IMR-90 (cell line): ENCODE measurements at regions not wholly inside any gene's neighbourhood (a gene's known extent, or its start where the extent isn't known, plus 50 kb on each side); places are given as distances from the start of the nearest gene placed in this dataset.

Source experiments
- ATAC-seq: fragments of 200-7000 bp; cut with Tn5 transposase; 2 replicates; pipeline ENCODE4 v1.9.1; 2020; ENCODE audit warnings: low read depth, mild to moderate bottlenecking, moderate library complexity
- BruUV-seq: library from RNA; stranded (reverse); fragments of 400-500 nt; replicated peaks from 2 replicates; lab custom pipeline; 2021; lab: Mats Ljungman, UMichigan
- CTCF ChIA-PET: fragments of 300-600 bp; formaldehyde crosslinking; extraction: SDS; loops from one replicate; lab custom pipeline; 2021; ENCODE audit warnings: antibody characterized with exemption; lab: Yijun Ruan, JAX
- POLR2A ChIA-PET: fragments of 300-600 bp; sonication (Branson Sonifier 250); formaldehyde crosslinking; loops from one replicate; lab custom pipeline; 2022; ENCODE audit warnings: antibody characterized with exemption; ENCODE audit not compliant: unreplicated experiment; lab: Charles Lee
- DNase-seq: peaks from one replicate; pipeline ENCODE4 v3.0.0; 2013
- H2AFZ ChIP-seq: replicated peaks from 2 replicates; pipeline ENCODE3; 2013; ENCODE audit warnings: low read length, mild to moderate bottlenecking; ENCODE audit not compliant: poor library complexity
- H2AK5ac ChIP-seq: 2 replicates; pipeline ENCODE4 v1.6.1; 2013; ENCODE audit warnings: low read depth, low read length, inconsistent platforms
- H2AK9ac ChIP-seq: replicated peaks from 2 replicates; pipeline ENCODE3; 2013; ENCODE audit warnings: mild to moderate bottlenecking, low read depth, low read length, moderate library complexity; ENCODE audit not compliant: poor library complexity
- H2BK120ac ChIP-seq: 2 replicates; pipeline ENCODE4 v1.6.1; 2013; ENCODE audit warnings: low read depth, low read length, inconsistent platforms
- H2BK15ac ChIP-seq: 3 replicates; pipeline ENCODE4 v1.6.1; 2013; ENCODE audit warnings: low read depth, low read length, inconsistent platforms
- H2BK20ac ChIP-seq: 2 replicates; pipeline ENCODE4 v1.6.1; 2013; ENCODE audit warnings: low read depth, mild to moderate bottlenecking, inconsistent platforms, low read length, moderate library complexity
- H2BK5ac ChIP-seq: 2 replicates; pipeline ENCODE4 v1.6.1; 2013; ENCODE audit warnings: mild to moderate bottlenecking, low read depth, low read length, inconsistent platforms; ENCODE audit not compliant: poor library complexity, severe bottlenecking
- H3K14ac ChIP-seq: replicated peaks from 2 replicates; pipeline ENCODE4 v1.6.1; 2013; ENCODE audit warnings: low read depth, low read length, inconsistent platforms
- H3K18ac ChIP-seq: 2 replicates; pipeline ENCODE4 v1.6.1; 2013; ENCODE audit warnings: low read depth, low read length, control low read depth
- H3K23ac ChIP-seq: 2 replicates; pipeline ENCODE4 v1.6.1; 2013; ENCODE audit warnings: low read depth, low read length, inconsistent platforms
- H3K27ac ChIP-seq: 2 replicates; pipeline ENCODE4 v1.5.1; 2013; ENCODE audit warnings: mild to moderate bottlenecking, control low read depth, low read length; ENCODE audit not compliant: insufficient read depth
- H3K27me3 ChIP-seq: 2 replicates; pipeline ENCODE4 v1.6.1; 2013; ENCODE audit warnings: low read length; ENCODE audit not compliant: control insufficient read depth, insufficient read depth
- H3K36me3 ChIP-seq: 2 replicates; pipeline ENCODE4 v1.6.1; 2013; ENCODE audit warnings: low read length, mixed read lengths; ENCODE audit not compliant: control insufficient read depth, insufficient read depth
- H3K4ac ChIP-seq: 2 replicates; pipeline ENCODE4 v1.6.1; 2013; ENCODE audit warnings: low read depth, low read length, inconsistent platforms
- H3K4me1 ChIP-seq: 2 replicates; pipeline ENCODE4 v1.6.1; 2013; ENCODE audit warnings: low read length, mixed read lengths; ENCODE audit not compliant: control insufficient read depth, insufficient read depth
- H3K4me2 ChIP-seq: 2 replicates; pipeline ENCODE4 v1.6.1; 2013; ENCODE audit warnings: low read depth, mild to moderate bottlenecking, control low read depth, low read length, moderate library complexity
- H3K4me3 ChIP-seq: 2 replicates; pipeline ENCODE4 v1.5.1; 2013; ENCODE audit warnings: low read depth, mild to moderate bottlenecking, control low read depth, low read length, moderate library complexity; ENCODE audit not compliant: insufficient read depth
- H3K56ac ChIP-seq: 2 replicates; pipeline ENCODE4 v1.6.1; 2013; ENCODE audit warnings: low read length, inconsistent platforms; ENCODE audit not compliant: insufficient read depth; ENCODE audit errors: extremely low read depth
- H3K79me1 ChIP-seq, 2 experiments: 2 replicates each; pipeline ENCODE4 v1.6.1; 2013; ENCODE audit warnings: low read length in 2 of 2, inconsistent platforms in 1 of 2, low read depth in 1 of 2
- H3K9ac ChIP-seq: 2 replicates; pipeline ENCODE4 v1.6.1; 2013; ENCODE audit warnings: low read depth, low read length, control low read depth
- H3K9me1 ChIP-seq: 2 replicates; pipeline ENCODE4 v1.6.1; 2013; ENCODE audit warnings: low read length, inconsistent platforms; ENCODE audit not compliant: insufficient read depth
- H3K9me3 ChIP-seq: 2 replicates; pipeline ENCODE4 v1.6.1; 2013; ENCODE audit warnings: low read length; ENCODE audit not compliant: control insufficient read depth, insufficient read depth
- H4K20me1 ChIP-seq: 2 replicates; pipeline ENCODE4 v1.6.1; 2013; ENCODE audit warnings: low read length, inconsistent platforms; ENCODE audit not compliant: insufficient read depth
- H4K5ac ChIP-seq: 2 replicates; pipeline ENCODE4 v1.6.1; 2013; ENCODE audit warnings: mild to moderate bottlenecking, low read depth, low read length, control low read depth
- H4K8ac ChIP-seq, 2 experiments: 2 replicates each; pipeline ENCODE4 v1.6.1; 2013; ENCODE audit warnings: low read depth in 2 of 2, low read length in 2 of 2, control low read depth in 1 of 2, inconsistent platforms in 1 of 2
- H4K91ac ChIP-seq: 2 replicates; pipeline ENCODE4 v1.6.1; 2013; ENCODE audit warnings: low read depth, low read length, inconsistent platforms; ENCODE audit not compliant: insufficient read depth
- BHLHE40 ChIP-seq: fragments of 150-350 bp; IDR thresholded peaks from 2 replicates; pipeline ENCODE4 v1.6.1; 2016; ENCODE audit warnings: mild to moderate bottlenecking, low read depth, low read length
- CEBPB ChIP-seq: IDR thresholded peaks from 2 replicates; pipeline ENCODE4 v1.6.1; 2012; ENCODE audit warnings: low read depth, low read length, improper control_type of control experiment
- CHD1 ChIP-seq: IDR thresholded peaks from 2 replicates; pipeline ENCODE4 v1.6.1; 2012; ENCODE audit warnings: low read depth, low read length, improper control_type of control experiment
- CTCF ChIP-seq: conservative IDR thresholded peaks from 2 replicates; pipeline ENCODE4 v1.5.1; 2012; ENCODE audit warnings: mild to moderate bottlenecking, low read depth, low read length, improper control_type of control experiment
- ELK1 ChIP-seq: fragments of 150-350 bp; IDR thresholded peaks from 2 replicates; pipeline ENCODE4 v1.6.1; 2016; ENCODE audit warnings: low read depth, mild to moderate bottlenecking, low read length, moderate library complexity, borderline replicate concordance
- FOS ChIP-seq: fragments of 150-350 bp; IDR thresholded peaks from 2 replicates; pipeline ENCODE4 v1.6.1; 2016; ENCODE audit warnings: low read depth, low read length
- MAFK ChIP-seq: IDR thresholded peaks from 2 replicates; pipeline ENCODE4 v1.6.1; 2012; ENCODE audit warnings: low read depth, low read length, improper control_type of control experiment
- MAZ ChIP-seq: IDR thresholded peaks from 2 replicates; pipeline ENCODE4 v1.6.1; 2012; ENCODE audit warnings: low read depth, mild to moderate bottlenecking, low read length, improper control_type of control experiment, moderate library complexity, borderline replicate concordance
- MXI1 ChIP-seq: IDR thresholded peaks from 2 replicates; pipeline ENCODE4 v1.6.1; 2012; ENCODE audit warnings: low read depth, mild to moderate bottlenecking, low read length, moderate library complexity, borderline replicate concordance
- NFE2L2 ChIP-seq: fragments of 150-350 bp; IDR thresholded peaks from 2 replicates; pipeline ENCODE4 v1.6.1; 2016; ENCODE audit warnings: low read depth, mild to moderate bottlenecking, low read length
- POLR2A ChIP-seq: IDR thresholded peaks from 2 replicates; pipeline ENCODE4 v1.6.1; 2012; ENCODE audit warnings: mild to moderate bottlenecking, low read depth, low read length
- RAD21 ChIP-seq: IDR thresholded peaks from 2 replicates; pipeline ENCODE4 v1.6.1; 2012; ENCODE audit warnings: low read length, improper control_type of control experiment
- RCOR1 ChIP-seq: IDR thresholded peaks from 2 replicates; pipeline ENCODE4 v1.6.1; 2012; ENCODE audit warnings: mild to moderate bottlenecking, low read length, improper control_type of control experiment; ENCODE audit not compliant: insufficient replicate concordance
- RFX5 ChIP-seq: IDR thresholded peaks from 2 replicates; pipeline ENCODE4 v1.8.0; 2012; ENCODE audit warnings: low read depth, mild to moderate bottlenecking, low read length, moderate library complexity
- SMC3 ChIP-seq: fragments of 150-350 bp; IDR thresholded peaks from 2 replicates; pipeline ENCODE4 v1.6.1; 2016; ENCODE audit warnings: low read depth, mild to moderate bottlenecking, antibody characterized with exemption, low read length, moderate library complexity
- WGBS, 2 experiments: methylation state at CpG; one replicate each; pipeline versions ENCODE4 v1.1.5 to v1.1.7; 2013; ENCODE audit warnings: missing lambda C conversion rate in 2 of 2; ENCODE audit not compliant: insufficient read length in 1 of 2; ENCODE audit errors: extremely low coverage in 2 of 2; 5-methylcytosine and 5-hydroxymethylcytosine counted together
- dilution Hi-C: fragments of 300-500 bp; cut with HindIII; formaldehyde crosslinking; loops from one replicate; pipeline ENCODE4 v1.14.3; 2018; ENCODE audit warnings: low sequenced_read_pairs; ENCODE audit not compliant: unreplicated experiment
- in situ Hi-C: fragments of 300-500 bp; cut with MboI; formaldehyde crosslinking; loops from 3 replicates; pipeline ENCODE4 v1.14.3; 2019; ENCODE audit warnings: low sequenced_read_pairs, inconsistent platforms, mixed read lengths
- intact Hi-C: fragments of 100-400 bp; cut with micrococcal nuclease; formaldehyde crosslinking; loops from 2 replicates; pipeline ENCODE4 v1.10.0; 2022
- TF ChIP-seq, protein P1 (sequence below): fragments of 150-350 bp; IDR thresholded peaks from 2 replicates; pipeline ENCODE4 v1.6.1; 2017; ENCODE audit warnings: mild to moderate bottlenecking, antibody characterized with exemption, low read length, low read depth

GRCh38 chrX:113157496-113157895 lies 316.9 kb upstream of the AMOT start:
- Histone ChIP-seq H3K4ac (no peak overlapping the region), H3K4me2 (no peak overlapping the region), H3K27ac (no peak overlapping the region), H3K9me3 (peaks cover 2% of the 10 kb centered on the region; the same call in 1 of the 2 replicates), H3K79me1 (no peaks in the 10 kb centered on the region), H3K23ac (no peak overlapping the region), H2BK5ac (no peak overlapping the region), H3K56ac (no peak overlapping the region), H4K20me1 (no peaks in the 10 kb centered on the region), H2AK9ac (no peak overlapping the region), H3K18ac (no peak overlapping the region), H3K4me1 (no peaks in the 10 kb centered on the region), H4K5ac (no peak overlapping the region), H4K8ac (no peak overlapping the region), H2AK5ac (no peak overlapping the region), H3K9me1 (no peaks in the 10 kb centered on the region), H4K91ac (no peak overlapping the region), H3K4me3 (no peak overlapping the region), H2BK120ac (no peak overlapping the region), H2AFZ (no peak overlapping the region), H2BK15ac (no peak overlapping the region), H2BK20ac (no peak overlapping the region), H3K9ac (no peak overlapping the region), H3K14ac (no peak overlapping the region), H3K36me3 (no peaks in the 10 kb centered on the region), H3K27me3 (no peaks in the 10 kb centered on the region)
- DNase-seq, result no peak
- dilution Hi-C loops (no loop called here), in situ Hi-C loops (no loop called here), intact Hi-C loops (no loop called here)
- ChIA-PET POLR2A (no interaction called here), CTCF (no interaction called here)
- TF ChIP-seq RCOR1 (no peak), SMC3 (no peak), CEBPB (no peak), MXI1 (no peak), CTCF (no peak), ELK1 (no peak), MAFK (no peak), CHD1 (no peak), POLR2A (no peak), MAZ (no peak), NFE2L2 (no peak), RAD21 (no peak), RFX5 (no peak), FOS (no peak), BHLHE40 (no peak)
- TF ChIP-seq, protein P1, sequence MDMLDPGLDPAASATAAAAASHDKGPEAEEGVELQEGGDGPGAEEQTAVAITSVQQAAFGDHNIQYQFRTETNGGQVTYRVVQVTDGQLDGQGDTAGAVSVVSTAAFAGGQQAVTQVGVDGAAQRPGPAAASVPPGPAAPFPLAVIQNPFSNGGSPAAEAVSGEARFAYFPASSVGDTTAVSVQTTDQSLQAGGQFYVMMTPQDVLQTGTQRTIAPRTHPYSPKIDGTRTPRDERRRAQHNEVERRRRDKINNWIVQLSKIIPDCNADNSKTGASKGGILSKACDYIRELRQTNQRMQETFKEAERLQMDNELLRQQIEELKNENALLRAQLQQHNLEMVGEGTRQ, result no peak
- no TSS peak for BruUV-seq
- no peak for ATAC-seq
- 72% methylated on average over 6 of the region's 8 CpGs; no CpG with 5 or more reads in 1 of the 2 experiments for WGBS, 2 experiments
